ENCODE measurements at regions not wholly inside any gene's neighbourhood (a gene's known extent, or its start where the extent isn't known, plus 50 kb on each side); places are given as distances from the start of the nearest gene placed in this dataset.

DNA sequence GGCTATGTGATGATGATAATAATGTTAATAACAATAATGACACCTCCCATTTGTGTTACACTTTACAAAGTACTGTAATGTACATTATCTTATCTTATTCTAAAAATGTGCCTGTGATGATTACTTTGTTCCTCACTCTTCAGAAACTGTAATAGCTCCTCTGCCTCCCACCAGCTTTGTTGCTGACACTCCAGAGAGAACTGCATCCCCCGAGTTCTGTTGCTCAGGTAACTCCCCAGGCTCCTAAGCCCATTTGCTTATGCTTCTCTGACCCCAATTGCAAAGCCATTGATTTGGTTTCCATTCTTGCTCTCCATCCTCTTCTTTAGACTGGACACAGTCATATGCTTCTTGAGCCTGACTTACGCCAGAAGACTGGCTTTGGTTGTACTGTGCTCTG lies 319.7 kb downstream of the EPM2A start:
- no peak overlapping the region for H2BK20ac ChIP-seq (ENCODE audit: low read depth, low read length, poor library complexity, severe bottlenecking)

More for the DNA sequence above, 319.7 kb downstream of the EPM2A start:
- no peaks in the 10 kb centered on the region for H3K23me2 ChIP-seq (ENCODE audit: insufficient read length, low read depth, low read length, poor library complexity, severe bottlenecking)
- no CpG with 5 or more reads among the region's 2 CpGs for WGBS (ENCODE audit: extremely low coverage, insufficient read length, low lambda C conversion rate)
- Mint-ChIP-seq H3K4me3 (no peak overlapping the region), H3K27ac (no peak overlapping the region), H3K27me3 (ENCODE audit: low read depth) (no peaks in the 10 kb centered on the region), H3K9me3 (no peaks in the 10 kb centered on the region), H3K36me3 (ENCODE audit: insufficient read depth in 1 of 3, low read depth in 3 of 3) (no peaks in the 10 kb centered on the region), H3K4me1 (no peaks in the 10 kb centered on the region)
- no peaks in the 10 kb centered on the region for H3K9me3 ChIP-seq (ENCODE audit: control insufficient read depth, low read depth, low read length)
- no peak overlapping the region for H2BK5ac ChIP-seq (ENCODE audit: insufficient read length, low read length)
- no peak overlapping the region for H3K18ac ChIP-seq (ENCODE audit: insufficient read length, low read depth, low read length)
- H3K27ac ChIP-seq (ENCODE audit: insufficient read length, low read depth, low read length) = no peak overlapping the region
- no peak overlapping the region for H4K5ac ChIP-seq (ENCODE audit: insufficient read length, low read depth, low read length)
- H4K20me1 ChIP-seq (ENCODE audit: control insufficient read depth, insufficient read depth, insufficient read length) = no peaks in the 10 kb centered on the region
- no peak overlapping the region for H3K14ac ChIP-seq (ENCODE audit: insufficient read depth, low read length)
- H3K56ac ChIP-seq (ENCODE audit: insufficient read length, low read depth, low read length) = no peak overlapping the region
- no peaks in the 10 kb centered on the region for H3K79me2 ChIP-seq (ENCODE audit: insufficient read depth, low read length)
- no peak overlapping the region for H4K91ac ChIP-seq (ENCODE audit: insufficient read length, low read depth, low read length)
- no peak overlapping the region for H2BK12ac ChIP-seq (ENCODE audit: insufficient read length, low read depth, low read length)
- H2AK5ac ChIP-seq (ENCODE audit: insufficient read length, low read length) = no peak overlapping the region
- H3T11ph ChIP-seq (ENCODE audit: low read length) = no peak overlapping the region
- H2AFZ ChIP-seq (ENCODE audit: low read length) = no peak overlapping the region
- no peak overlapping the region for H2BK15ac ChIP-seq (ENCODE audit: low read depth, low read length)
- TF ChIP-seq, protein P1, sequence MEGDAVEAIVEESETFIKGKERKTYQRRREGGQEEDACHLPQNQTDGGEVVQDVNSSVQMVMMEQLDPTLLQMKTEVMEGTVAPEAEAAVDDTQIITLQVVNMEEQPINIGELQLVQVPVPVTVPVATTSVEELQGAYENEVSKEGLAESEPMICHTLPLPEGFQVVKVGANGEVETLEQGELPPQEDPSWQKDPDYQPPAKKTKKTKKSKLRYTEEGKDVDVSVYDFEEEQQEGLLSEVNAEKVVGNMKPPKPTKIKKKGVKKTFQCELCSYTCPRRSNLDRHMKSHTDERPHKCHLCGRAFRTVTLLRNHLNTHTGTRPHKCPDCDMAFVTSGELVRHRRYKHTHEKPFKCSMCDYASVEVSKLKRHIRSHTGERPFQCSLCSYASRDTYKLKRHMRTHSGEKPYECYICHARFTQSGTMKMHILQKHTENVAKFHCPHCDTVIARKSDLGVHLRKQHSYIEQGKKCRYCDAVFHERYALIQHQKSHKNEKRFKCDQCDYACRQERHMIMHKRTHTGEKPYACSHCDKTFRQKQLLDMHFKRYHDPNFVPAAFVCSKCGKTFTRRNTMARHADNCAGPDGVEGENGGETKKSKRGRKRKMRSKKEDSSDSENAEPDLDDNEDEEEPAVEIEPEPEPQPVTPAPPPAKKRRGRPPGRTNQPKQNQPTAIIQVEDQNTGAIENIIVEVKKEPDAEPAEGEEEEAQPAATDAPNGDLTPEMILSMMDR (conservative IDR thresholded peaks at IDR 0.05) = no peak
- H3K4me1 ChIP-seq (ENCODE audit: insufficient read depth, low read length) = no peaks in the 10 kb centered on the region
- no peaks in the 10 kb centered on the region for H3K79me1 ChIP-seq (ENCODE audit: insufficient read depth, low read depth, low read length, poor library complexity, severe bottlenecking)
- no peak for DNase-seq
- no peak overlapping the region for H4K8ac ChIP-seq (replicated peaks; ENCODE audit: insufficient read length, low read depth, low read length)
- no peak overlapping the region for H3K4ac ChIP-seq (ENCODE audit: low read depth, low read length)
- H3K23ac ChIP-seq (ENCODE audit: insufficient read length, low read depth, low read length) = no peak overlapping the region
- no peak overlapping the region for H2BK120ac ChIP-seq (ENCODE audit: low read depth, low read length, poor library complexity, severe bottlenecking)
- H3K27me3 ChIP-seq (ENCODE audit: insufficient read depth, low read length) = no peaks in the 10 kb centered on the region
- H3K9ac ChIP-seq (ENCODE audit: extremely low read depth, insufficient read length, low read length) = no peak overlapping the region
- no peak overlapping the region for H3K4me2 ChIP-seq (ENCODE audit: insufficient read depth, insufficient read length, low read length)

Data from H9 (cell line).